K562 (cell line): ENCODE measurements at regions not wholly inside any gene's neighbourhood (a gene's known extent, or its start where the extent isn't known, plus 50 kb on each side); places are given as distances from the start of the nearest gene placed in this dataset.

ENCODE experiments used
- ATAC-seq: fragments of 200-7000 bp; cut with Tn5 transposase; 3 replicates; pipeline ENCODE4 v1.9.1; 2020; ENCODE audit warnings: moderate library complexity
- BruUV-seq: library from RNA; stranded (reverse); fragments of 400-500 nt; replicated peaks from 2 replicates; lab custom pipeline; 2021; lab: Mats Ljungman, UMichigan
- CTCF ChIA-PET: fragments of 300-600 bp; formaldehyde crosslinking; extraction: SDS; loops from one replicate; lab custom pipeline; 2021; ENCODE audit warnings: low intra/inter-chr PET ratio; lab: Yijun Ruan, JAX
- POLR2A ChIA-PET: fragments of 300-600, 350-650 bp; sonication (Branson Sonifier 250); formaldehyde crosslinking; extraction: SDS; loops from one replicate; lab custom pipeline; 2021; ENCODE audit warnings: antibody characterized with exemption, inconsistent platforms; lab: Yijun Ruan, JAX
- DNase-seq, 4 experiments: peaks; one replicate each; pipeline versions ENCODE4 v3.0.0 to v3.0.0-alpha.2; 2011 to 2018; ENCODE audit warnings: low spot score in 3 of 4, mixed read lengths in 3 of 4; ENCODE audit errors: extremely low read depth in 1 of 4
- FAIRE-seq: peaks from 2 replicates; lab custom pipeline; 2011; peaks lifted over from hg19 to GRCh38; lab: Jason Lieb, UNC
- H2AFZ ChIP-seq: 2 replicates; pipeline ENCODE4 v1.6.0; 2011; ENCODE audit warnings: low read depth, low read length, control low read depth, inconsistent platforms
- H3K27ac ChIP-seq: fragments of 200-600 bp; 3 replicates; pipeline ENCODE4 v1.8.0; 2011; ENCODE audit warnings: low read depth, mild to moderate bottlenecking, control low read depth, inconsistent platforms, low read length, moderate library complexity, mixed read lengths; ENCODE audit errors: extremely low read depth
- H3K27me3 ChIP-seq, 2 experiments: fragments of 300-600 bp in 1 of 2; 2 replicates in 1 of 2; 3 replicates in 1 of 2; pipeline versions ENCODE4 v1.6.0 to v1.8.0; 2011; ENCODE audit warnings: inconsistent platforms in 2 of 2, low read length in 2 of 2, mild to moderate bottlenecking in 1 of 2, mixed read lengths in 1 of 2, moderate library complexity in 1 of 2; ENCODE audit not compliant: control insufficient read depth in 2 of 2, insufficient read depth in 2 of 2
- H3K36me3 ChIP-seq: fragments of 300-600 bp; 3 replicates; pipeline ENCODE4 v1.8.0; 2011; ENCODE audit warnings: mild to moderate bottlenecking, low read length, inconsistent platforms; ENCODE audit not compliant: control insufficient read depth, insufficient read depth
- H3K4me1 ChIP-seq, 2 experiments: fragments of 200-600 bp in 1 of 2; replicated peaks in 1 of 2; 2 replicates in 1 of 2; 3 replicates in 1 of 2; pipeline versions ENCODE4 v1.5.1 to v1.8.0; 2011; ENCODE audit warnings: inconsistent platforms in 2 of 2, low read length in 2 of 2, mild to moderate bottlenecking in 1 of 2, mixed read lengths in 1 of 2, moderate library complexity in 1 of 2; ENCODE audit not compliant: control insufficient read depth in 2 of 2, insufficient read depth in 2 of 2
- H3K4me2 ChIP-seq: 2 replicates; pipeline ENCODE4 v1.6.1; 2011; ENCODE audit warnings: low read length, control low read depth, inconsistent platforms, mixed read lengths; ENCODE audit not compliant: insufficient read depth
- H3K4me3 ChIP-seq: fragments of 200-600 bp; sonication (generic), shearing (Covaris generic); 2 replicates; pipeline ENCODE4 v1.5.1; 2016; ENCODE audit warnings: control low read depth, inconsistent platforms
- H3K79me2 ChIP-seq: fragments of 200-600 bp; 3 replicates; pipeline ENCODE4 v1.8.0; 2011; ENCODE audit warnings: low read length, inconsistent platforms; ENCODE audit not compliant: control insufficient read depth, insufficient read depth
- H3K9ac ChIP-seq, 2 experiments: 2 replicates each; pipeline versions ENCODE4 v1.6.0 to v1.6.1; 2011; ENCODE audit warnings: low read depth in 2 of 2, low read length in 2 of 2, control low read depth in 1 of 2, inconsistent platforms in 1 of 2, mild to moderate bottlenecking in 1 of 2, mixed read lengths in 1 of 2; ENCODE audit not compliant: insufficient read depth in 1 of 2
- H3K9me1 ChIP-seq: one replicate; pipeline ENCODE4 v1.6.0; 2011; ENCODE audit warnings: inconsistent platforms, mild to moderate bottlenecking, low read length, moderate library complexity; ENCODE audit not compliant: control insufficient read depth, insufficient read depth
- H3K9me3 ChIP-seq: replicated peaks from 2 replicates; pipeline ENCODE4 v1.5.1; 2011; ENCODE audit warnings: low read depth, low read length, inconsistent platforms; ENCODE audit not compliant: control insufficient read depth, insufficient read depth
- H4K20me1 ChIP-seq: replicated peaks from 2 replicates; pipeline ENCODE4 v1.6.1; 2011; ENCODE audit warnings: low read length, inconsistent platforms, mixed read lengths; ENCODE audit not compliant: control insufficient read depth, insufficient read depth
- BCOR ChIP-seq: fragments of 450-650 bp; IDR thresholded peaks from 2 replicates; pipeline ENCODE4 v1.6.1; 2016
- BHLHE40 ChIP-seq: IDR thresholded peaks from 2 replicates; pipeline ENCODE4 v1.6.1; 2011; ENCODE audit warnings: low read length, improper control_type of control experiment
- CCAR2 ChIP-seq: fragments of 200-400 bp; formaldehyde crosslinking; IDR thresholded peaks from 2 replicates; pipeline ENCODE4 v1.6.1; 2017; ENCODE audit warnings: mild to moderate bottlenecking, low read depth, low read length
- ETV5 ChIP-seq: sonication (generic); formaldehyde crosslinking; IDR thresholded peaks from 2 replicates; pipeline ENCODE4 v1.4.0; 2020; ENCODE audit warnings: low read depth, mild to moderate bottlenecking, missing genetic modification reagents
- FOXK1 ChIP-seq: sonication (generic); formaldehyde crosslinking; IDR thresholded peaks from 2 replicates; pipeline ENCODE4 v1.8.0; 2022; ENCODE audit warnings: missing genetic modification reagents, mild to moderate bottlenecking, borderline replicate concordance
- HDAC6 ChIP-seq: IDR thresholded peaks from 2 replicates; pipeline ENCODE4 v1.6.1; 2012; ENCODE audit warnings: low read depth, mild to moderate bottlenecking, control low read depth, inconsistent platforms, low read length, moderate library complexity
- HIVEP1 ChIP-seq: fragments of 250-450 bp; sonication (Bioruptor Pico); IDR thresholded peaks from 2 replicates; pipeline ENCODE4 v1.4.0; 2020; ENCODE audit warnings: mild to moderate bottlenecking
- KAT8 ChIP-seq: fragments of 450-650 bp; IDR thresholded peaks from 2 replicates; pipeline ENCODE4 v1.6.1; 2016; ENCODE audit warnings: low read depth, mild to moderate bottlenecking
- LEF1 ChIP-seq: fragments of 450-650 bp; IDR thresholded peaks from 2 replicates; pipeline ENCODE4 v1.6.1; 2016; ENCODE audit warnings: mild to moderate bottlenecking
- PTRF ChIP-seq: fragments of 450-650 bp; IDR thresholded peaks from 2 replicates; pipeline ENCODE4 v1.6.1; 2016; ENCODE audit warnings: mild to moderate bottlenecking, missing genetic modification characterization, missing compliant biosample characterization
- TCF7 ChIP-seq: sonication (generic); IDR thresholded peaks from 2 replicates; pipeline ENCODE4 v1.6.1; 2016; ENCODE audit warnings: antibody characterized with exemption, borderline replicate concordance
- THRAP3 ChIP-seq: fragments of 450-650 bp; IDR thresholded peaks from 2 replicates; pipeline ENCODE4 v1.6.1; 2016; ENCODE audit warnings: mild to moderate bottlenecking, inconsistent platforms, borderline replicate concordance
- XRCC3 ChIP-seq: fragments of 450-650 bp; IDR thresholded peaks from 2 replicates; pipeline ENCODE4 v1.6.1; 2017; ENCODE audit warnings: mild to moderate bottlenecking, moderate library complexity
- ZBTB11 ChIP-seq, 3 experiments: fragments of 200-800 bp in 1 of 3; fragments of 250-450 bp in 1 of 3; fragments of 450-650 bp in 1 of 3; sonication (Bioruptor Pico) in 1 of 3; sonication (Bioruptor generic) in 1 of 3; formaldehyde crosslinking in 1 of 3; IDR thresholded peaks; 2 replicates each; pipeline versions ENCODE4 v1.6.1 to v1.8.0; 2016 to 2022; ENCODE audit warnings: mild to moderate bottlenecking in 2 of 3, missing genetic modification characterization in 2 of 3, missing compliant biosample characterization in 1 of 3, moderate library complexity in 1 of 3
- ZNF445 ChIP-seq: fragments of 250-450 bp; sonication (Bioruptor Pico); IDR thresholded peaks from 2 replicates; pipeline ENCODE4 v1.4.0; 2020; ENCODE audit warnings: low read depth, mild to moderate bottlenecking, moderate library complexity
- ZNF589 ChIP-seq: fragments of 200-800 bp; sonication (Bioruptor generic); IDR thresholded peaks from 2 replicates; pipeline ENCODE4 v1.6.1; 2016; ENCODE audit warnings: low read depth, missing genetic modification characterization, missing compliant biosample characterization
- ZNF655 ChIP-seq: fragments of 250-450 bp; sonication (Bioruptor Pico); IDR thresholded peaks from 2 replicates; pipeline ENCODE4 v1.5.0; 2021
- ZSCAN29 ChIP-seq: fragments of 450-650 bp; IDR thresholded peaks from 2 replicates; pipeline ENCODE4 v1.6.1; 2017
- WGBS: fragments of 100-300 bp; shearing (Covaris generic); methylation state at CpG from one replicate; pipeline ENCODE4 v1.1.6; 2016; ENCODE audit warnings: low coverage, mixed read lengths; ENCODE audit not compliant: insufficient coverage; ENCODE audit errors: missing lambda C conversion rate; 5-methylcytosine and 5-hydroxymethylcytosine counted together
- in situ Hi-C: fragments of 300-500 bp; cut with MboI; formaldehyde crosslinking; loops from 4 replicates; pipeline ENCODE4 v1.15.0; 2018; ENCODE audit warnings: inconsistent platforms, mixed read lengths
- intact Hi-C: fragments of 100-400 bp; cut with micrococcal nuclease; formaldehyde crosslinking; loops from 2 replicates; pipeline ENCODE4 v1.14.2; 2022

GRCh38 chr3:59374818-59375211, 325.0 kb upstream of the CFAP20DC start:
- Histone ChIP-seq H3K4me3 (no peak overlapping the region), H4K20me1 (no peaks in the 10 kb centered on the region), H3K36me3 (no peaks in the 10 kb centered on the region), H3K79me2 (no peaks in the 10 kb centered on the region), H3K9ac (no peak overlapping the region), H3K4me1 (no peaks in the 10 kb centered on the region), H3K9me3 (no peaks in the 10 kb centered on the region), H3K27me3 (no peaks in the 10 kb centered on the region), H3K4me2 (no peak overlapping the region), H2AFZ (no peak overlapping the region), H3K9me1 (no peaks in the 10 kb centered on the region), H3K27ac (no peak overlapping the region)
- in situ Hi-C loops, result no loop called here
- no TSS peak for BruUV-seq
- FAIRE-seq (no peak), ATAC-seq (no peak), DNase-seq (no peak)
- ChIA-PET POLR2A (no interaction called here), CTCF (no interaction called here)
- intact Hi-C loops, result no loop called here
- WGBS, result 8% methylated on average over 3 of the region's 3 CpGs
- TF ChIP-seq PTRF, result no peak
- no peak for TF ChIP-seq TCF7
- no peak for TF ChIP-seq ZBTB11 (CRISPR knock-in tag; IDR thresholded peaks at IDR 0.05)
- TF ChIP-seq ZNF655, result no peak
- no peak for TF ChIP-seq XRCC3
- no peak for TF ChIP-seq HIVEP1 (CRISPR knock-in tag)
- no peak for TF ChIP-seq THRAP3
- TF ChIP-seq HDAC6, result no peak
- TF ChIP-seq ZSCAN29, result no peak
- no peak for TF ChIP-seq CCAR2
- no peak for TF ChIP-seq BHLHE40
- TF ChIP-seq BCOR, result no peak
- no peak for TF ChIP-seq ZNF445 (CRISPR knock-in tag)
- TF ChIP-seq KAT8, result no peak
- TF ChIP-seq FOXK1, result no peak
- TF ChIP-seq ZNF589, result no peak
- no peak for TF ChIP-seq ETV5 (CRISPR knock-in tag)
- no peak for TF ChIP-seq LEF1
